PC-3 (cell line): ENCODE measurements at regions not wholly inside any gene's neighbourhood (a gene's known extent, or its start where the extent isn't known, plus 50 kb on each side); places are given as distances from the start of the nearest gene placed in this dataset.

ENCODE experiments used
- EZH2 ChIP-seq: fragments of 300-600 bp; sonication (generic); IDR thresholded peaks from one replicate; pipeline ENCODE4 v1.6.1; 2017; ENCODE audit warnings: antibody characterized with exemption, mild to moderate bottlenecking, low read length; ENCODE audit not compliant: unreplicated experiment
- TF ChIP-seq, protein P1 (sequence below): fragments of 300-600 bp; sonication (generic); conservative IDR thresholded peaks from 2 replicates; pipeline ENCODE4 v1.5.1; 2017; ENCODE audit warnings: antibody characterized with exemption, low read depth, mild to moderate bottlenecking, low read length

DNA sequence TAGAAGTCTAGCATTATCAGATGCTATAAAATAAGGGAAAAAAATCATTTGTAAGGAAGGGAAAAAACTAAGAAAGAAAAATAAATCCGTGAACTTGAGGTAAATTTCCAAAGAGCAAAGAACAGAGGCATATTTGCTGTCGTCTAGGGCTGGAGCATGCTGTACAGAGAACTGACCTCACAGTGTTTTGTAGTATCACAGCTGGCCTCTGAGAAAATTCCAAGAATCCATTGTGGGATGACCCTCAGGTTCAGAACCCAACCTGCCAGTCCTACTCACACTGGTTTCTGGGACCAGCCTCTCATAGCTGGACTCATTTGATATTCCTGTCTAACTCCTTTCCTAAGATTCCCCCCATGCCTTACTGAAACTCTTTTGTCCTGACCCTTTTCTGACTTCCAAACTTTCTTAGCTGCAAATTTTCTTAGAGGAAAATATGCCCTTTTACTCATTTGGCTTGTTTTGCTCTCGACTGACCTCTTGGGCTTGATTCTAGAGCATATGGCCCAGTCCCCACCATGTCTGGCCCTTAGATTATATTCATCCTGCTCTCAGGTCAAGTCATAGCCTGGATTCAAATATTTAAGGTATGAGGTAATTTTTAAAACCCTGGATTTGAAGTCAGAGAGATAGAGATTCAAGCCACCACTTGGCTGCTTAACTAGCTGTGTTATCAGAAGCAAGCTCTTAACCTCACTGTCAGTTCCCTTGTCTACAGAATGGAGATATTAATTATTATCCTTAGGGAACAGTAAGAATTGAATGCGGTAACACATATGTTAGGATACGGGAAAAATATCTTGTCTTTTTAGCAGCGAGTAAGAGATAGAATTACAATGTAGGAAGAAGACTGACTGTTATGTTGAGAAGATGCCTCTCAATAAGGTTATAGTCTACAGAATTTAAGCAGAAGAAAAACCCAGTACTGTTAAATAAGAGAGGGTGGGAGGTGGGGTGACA lies 89.7 kb upstream of the KCNA4 start:
- TF ChIP-seq, protein P1, sequence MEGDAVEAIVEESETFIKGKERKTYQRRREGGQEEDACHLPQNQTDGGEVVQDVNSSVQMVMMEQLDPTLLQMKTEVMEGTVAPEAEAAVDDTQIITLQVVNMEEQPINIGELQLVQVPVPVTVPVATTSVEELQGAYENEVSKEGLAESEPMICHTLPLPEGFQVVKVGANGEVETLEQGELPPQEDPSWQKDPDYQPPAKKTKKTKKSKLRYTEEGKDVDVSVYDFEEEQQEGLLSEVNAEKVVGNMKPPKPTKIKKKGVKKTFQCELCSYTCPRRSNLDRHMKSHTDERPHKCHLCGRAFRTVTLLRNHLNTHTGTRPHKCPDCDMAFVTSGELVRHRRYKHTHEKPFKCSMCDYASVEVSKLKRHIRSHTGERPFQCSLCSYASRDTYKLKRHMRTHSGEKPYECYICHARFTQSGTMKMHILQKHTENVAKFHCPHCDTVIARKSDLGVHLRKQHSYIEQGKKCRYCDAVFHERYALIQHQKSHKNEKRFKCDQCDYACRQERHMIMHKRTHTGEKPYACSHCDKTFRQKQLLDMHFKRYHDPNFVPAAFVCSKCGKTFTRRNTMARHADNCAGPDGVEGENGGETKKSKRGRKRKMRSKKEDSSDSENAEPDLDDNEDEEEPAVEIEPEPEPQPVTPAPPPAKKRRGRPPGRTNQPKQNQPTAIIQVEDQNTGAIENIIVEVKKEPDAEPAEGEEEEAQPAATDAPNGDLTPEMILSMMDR = no peak
- no peak for TF ChIP-seq EZH2
